GM23338 (cell line): ENCODE measurements at regions not wholly inside any gene's neighbourhood (a gene's known extent, or its start where the extent isn't known, plus 50 kb on each side); places are given as distances from the start of the nearest gene placed in this dataset.

Source experiments
- ATAC-seq: fragments of 200-7000 bp; cut with Tn5 transposase; 3 replicates; pipeline ENCODE4 v1.9.1; 2020
- DNase-seq: peaks from one replicate; pipeline ENCODE4 v3.0.0-alpha.2; 2015; ENCODE audit warnings: low spot score
- H2AFZ ChIP-seq: fragments of 200-600 bp; sonication (generic); 2 replicates; pipeline ENCODE4 v1.8.0; 2016; ENCODE audit warnings: antibody characterized with exemption, mild to moderate bottlenecking, moderate library complexity
- H3F3A ChIP-seq: fragments of 200-600 bp; sonication (generic); replicated peaks from 2 replicates; pipeline ENCODE4 v1.8.0; 2017; ENCODE audit warnings: antibody characterized with exemption, mixed run types, low read depth
- H3K27ac ChIP-seq: fragments of 200-600 bp; sonication (generic); 2 replicates; pipeline ENCODE4 v1.6.1; 2016; ENCODE audit warnings: low read depth
- H3K27me3 ChIP-seq: fragments of 200-600 bp; sonication (generic); 2 replicates; pipeline ENCODE4 v1.8.0; 2016; ENCODE audit warnings: mild to moderate bottlenecking, mixed run types, moderate library complexity; ENCODE audit not compliant: insufficient read depth
- H3K36me3 ChIP-seq: fragments of 200-600 bp; sonication (generic); 2 replicates; pipeline ENCODE4 v1.8.0; 2016; ENCODE audit warnings: mild to moderate bottlenecking; ENCODE audit not compliant: insufficient read depth
- H3K4me1 ChIP-seq: fragments of 200-600 bp; sonication (generic); 2 replicates; pipeline ENCODE4 v1.8.0; 2016; ENCODE audit warnings: mild to moderate bottlenecking, moderate library complexity; ENCODE audit not compliant: insufficient read depth
- H3K4me2 ChIP-seq: fragments of 200-600 bp; sonication (generic); 2 replicates; pipeline ENCODE4 v1.7.1; 2017; ENCODE audit warnings: mixed run types
- H3K4me3 ChIP-seq: fragments of 200-600 bp; sonication (generic); 2 replicates; pipeline ENCODE4 v1.6.1; 2016; ENCODE audit warnings: mixed run types
- H3K79me2 ChIP-seq: fragments of 200-600 bp; sonication (generic); replicated peaks from 2 replicates; pipeline ENCODE4 v1.8.0; 2017; ENCODE audit warnings: mild to moderate bottlenecking; ENCODE audit not compliant: insufficient read depth
- H3K9me2 ChIP-seq: fragments of 200-600 bp; sonication (generic); 2 replicates; pipeline ENCODE4 v1.8.0; 2017; ENCODE audit not compliant: insufficient read depth
- H4K20me1 ChIP-seq: fragments of 200-600 bp; sonication (generic); replicated peaks from 2 replicates; pipeline ENCODE4 v1.8.0; 2017; ENCODE audit warnings: mild to moderate bottlenecking; ENCODE audit not compliant: insufficient read depth
- H3K27ac Mint-ChIP-seq: 2 replicates; pipeline ENCODE4 v1.8.0; 2020; ENCODE audit warnings: inconsistent platforms, mild to moderate bottlenecking, moderate library complexity, mixed read lengths
- H3K27me3 Mint-ChIP-seq: 3 replicates; pipeline ENCODE4 v1.8.0; 2022; ENCODE audit warnings: low read depth, mild to moderate bottlenecking, moderate library complexity, mixed read lengths, inconsistent platforms; ENCODE audit not compliant: insufficient read depth, poor library complexity
- H3K36me3 Mint-ChIP-seq: 3 replicates; pipeline ENCODE4 v1.8.0; 2021; ENCODE audit warnings: low read depth, mild to moderate bottlenecking, inconsistent platforms, moderate library complexity, mixed read lengths
- H3K4me1 Mint-ChIP-seq: 3 replicates; pipeline ENCODE4 v1.8.0; 2020; ENCODE audit warnings: mild to moderate bottlenecking, inconsistent platforms, mixed read lengths
- H3K4me3 Mint-ChIP-seq: 3 replicates; pipeline ENCODE4 v1.8.0; 2021; ENCODE audit warnings: moderate library complexity, mild to moderate bottlenecking, inconsistent platforms, mixed read lengths
- H3K9me3 Mint-ChIP-seq: 3 replicates; pipeline ENCODE4 v1.8.0; 2020; ENCODE audit warnings: moderate library complexity, mild to moderate bottlenecking, inconsistent platforms, mixed read lengths
- CREB1 ChIP-seq: fragments of 250-450 bp; sonication (Bioruptor Pico); IDR thresholded peaks from 2 replicates; pipeline ENCODE4 v1.5.0; 2020; ENCODE audit warnings: low read depth, mild to moderate bottlenecking, moderate library complexity
- EZH2 ChIP-seq: fragments of 200-600 bp; sonication (generic); IDR thresholded peaks from one replicate; pipeline ENCODE4 v1.8.0; 2017; ENCODE audit warnings: antibody characterized with exemption, mild to moderate bottlenecking, low read depth; ENCODE audit not compliant: unreplicated experiment
- EZH2phosphoT487 ChIP-seq: fragments of 200-600 bp; sonication (generic); IDR thresholded peaks from one replicate; pipeline ENCODE4 v1.8.1; 2018; ENCODE audit warnings: antibody characterized with exemption; ENCODE audit not compliant: unreplicated experiment
- JUNB ChIP-seq: IDR thresholded peaks from one replicate; pipeline ENCODE4 v1.6.1; 2016; ENCODE audit warnings: antibody characterized with exemption; ENCODE audit not compliant: unreplicated experiment
- NANOG ChIP-seq: IDR thresholded peaks from 2 replicates; pipeline ENCODE4 v1.6.1; 2016; ENCODE audit warnings: antibody characterized with exemption, borderline replicate concordance
- POLR2AphosphoS5 ChIP-seq: IDR thresholded peaks from 2 replicates; pipeline ENCODE4 v1.6.1; 2016; ENCODE audit warnings: antibody characterized with exemption, low read depth
- STAT1 ChIP-seq: IDR thresholded peaks from one replicate; pipeline ENCODE4 v1.6.1; 2016; ENCODE audit warnings: antibody characterized with exemption; ENCODE audit not compliant: unreplicated experiment
- ZNF114 ChIP-seq: fragments of 250-450 bp; sonication (Bioruptor Pico); IDR thresholded peaks from 2 replicates; pipeline ENCODE4 v1.5.0; 2020; ENCODE audit warnings: mild to moderate bottlenecking, moderate library complexity
- ZNF331 ChIP-seq: fragments of 250-450 bp; sonication (Bioruptor Pico); IDR thresholded peaks from 2 replicates; pipeline ENCODE4 v1.5.0; 2020; ENCODE audit warnings: low read depth, mild to moderate bottlenecking, moderate library complexity
- TF ChIP-seq, protein P1 (sequence below): IDR thresholded peaks from one replicate; pipeline ENCODE4 v1.6.1; 2018; ENCODE audit warnings: antibody characterized with exemption; ENCODE audit not compliant: unreplicated experiment
- TF ChIP-seq, protein P2 (sequence below), 2 experiments: fragments of 200-600 bp in 1 of 2; sonication (generic) in 1 of 2; conservative IDR thresholded peaks; 2 replicates each; pipeline versions ENCODE4 v1.5.1 to v1.6.1; 2016 to 2017; ENCODE audit warnings: antibody characterized with exemption in 2 of 2, low read depth in 2 of 2, mild to moderate bottlenecking in 2 of 2, moderate library complexity in 1 of 2
- TF ChIP-seq, protein P3 (sequence below): fragments of 250-450 bp; sonication (Bioruptor Pico); IDR thresholded peaks from 2 replicates; pipeline ENCODE4 v1.5.0; 2020; ENCODE audit warnings: mild to moderate bottlenecking, moderate library complexity
- TF ChIP-seq, protein P4 (sequence below): IDR thresholded peaks from 2 replicates; pipeline ENCODE4 v1.6.1; 2016; ENCODE audit warnings: antibody characterized with exemption

DNA sequence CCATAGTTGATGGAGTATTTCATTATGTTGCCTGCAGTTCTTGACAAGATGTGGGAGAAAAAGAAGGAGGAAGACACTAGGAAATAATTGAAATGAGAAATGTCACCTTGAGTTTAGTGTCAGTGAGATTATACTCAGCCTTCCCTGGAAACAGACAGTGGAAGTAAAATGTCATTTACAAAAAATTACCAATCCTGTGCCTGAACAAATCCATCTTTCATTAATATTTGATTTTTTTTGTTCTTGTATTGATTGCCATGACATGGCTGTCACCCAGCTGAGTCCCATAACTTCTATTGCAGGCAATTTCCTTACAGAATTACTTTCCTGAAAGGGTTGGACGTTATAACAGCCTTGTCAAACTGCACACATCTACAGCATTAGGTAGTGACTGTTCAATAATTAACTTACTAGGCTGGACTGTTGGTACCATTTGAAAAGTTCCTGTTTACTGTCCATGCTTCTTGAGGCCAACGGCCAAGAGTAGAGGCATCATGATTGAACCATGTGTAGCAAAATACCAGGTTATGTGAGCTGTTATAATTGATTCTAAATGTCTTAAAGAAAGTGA is 572.2 kb upstream of the LMCD1 start:
- Histone ChIP-seq H3K4me2 (no peak overlapping the region), H3F3A (no peaks in the 10 kb centered on the region), H2AFZ (no peak overlapping the region), H3K27ac (no peak overlapping the region), H3K4me1 (peaks cover 6% of the 10 kb centered on the region; the same call in 1 of the 2 replicates), H3K4me3 (no peak overlapping the region), H3K36me3 (no peaks in the 10 kb centered on the region), H3K27me3 (no peaks in the 10 kb centered on the region), H3K9me2 (peaks cover 14% of the 10 kb centered on the region; the same call in 1 of the 2 replicates), H4K20me1 (no peaks in the 10 kb centered on the region), H3K79me2 (no peaks in the 10 kb centered on the region)
- DNase-seq, result no peak
- Mint-ChIP-seq H3K27me3 (no peaks in the 10 kb centered on the region), H3K9me3 (peaks cover 9% of the 10 kb centered on the region), H3K4me1 (peaks cover 6% of the 10 kb centered on the region), H3K4me3 (no peak overlapping the region), H3K36me3 (peaks cover 4% of the 10 kb centered on the region; the same call in 2 of the 3 replicates), H3K27ac (no peak overlapping the region)
- TF ChIP-seq, protein P1, sequence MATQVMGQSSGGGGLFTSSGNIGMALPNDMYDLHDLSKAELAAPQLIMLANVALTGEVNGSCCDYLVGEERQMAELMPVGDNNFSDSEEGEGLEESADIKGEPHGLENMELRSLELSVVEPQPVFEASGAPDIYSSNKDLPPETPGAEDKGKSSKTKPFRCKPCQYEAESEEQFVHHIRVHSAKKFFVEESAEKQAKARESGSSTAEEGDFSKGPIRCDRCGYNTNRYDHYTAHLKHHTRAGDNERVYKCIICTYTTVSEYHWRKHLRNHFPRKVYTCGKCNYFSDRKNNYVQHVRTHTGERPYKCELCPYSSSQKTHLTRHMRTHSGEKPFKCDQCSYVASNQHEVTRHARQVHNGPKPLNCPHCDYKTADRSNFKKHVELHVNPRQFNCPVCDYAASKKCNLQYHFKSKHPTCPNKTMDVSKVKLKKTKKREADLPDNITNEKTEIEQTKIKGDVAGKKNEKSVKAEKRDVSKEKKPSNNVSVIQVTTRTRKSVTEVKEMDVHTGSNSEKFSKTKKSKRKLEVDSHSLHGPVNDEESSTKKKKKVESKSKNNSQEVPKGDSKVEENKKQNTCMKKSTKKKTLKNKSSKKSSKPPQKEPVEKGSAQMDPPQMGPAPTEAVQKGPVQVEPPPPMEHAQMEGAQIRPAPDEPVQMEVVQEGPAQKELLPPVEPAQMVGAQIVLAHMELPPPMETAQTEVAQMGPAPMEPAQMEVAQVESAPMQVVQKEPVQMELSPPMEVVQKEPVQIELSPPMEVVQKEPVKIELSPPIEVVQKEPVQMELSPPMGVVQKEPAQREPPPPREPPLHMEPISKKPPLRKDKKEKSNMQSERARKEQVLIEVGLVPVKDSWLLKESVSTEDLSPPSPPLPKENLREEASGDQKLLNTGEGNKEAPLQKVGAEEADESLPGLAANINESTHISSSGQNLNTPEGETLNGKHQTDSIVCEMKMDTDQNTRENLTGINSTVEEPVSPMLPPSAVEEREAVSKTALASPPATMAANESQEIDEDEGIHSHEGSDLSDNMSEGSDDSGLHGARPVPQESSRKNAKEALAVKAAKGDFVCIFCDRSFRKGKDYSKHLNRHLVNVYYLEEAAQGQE, result no peak
- TF ChIP-seq NANOG (no peak), EZH2 (no peak), EZH2phosphoT487 (no peak), JUNB (no peak), CREB1 (CRISPR knock-in tag) (no peak), POLR2AphosphoS5 (no peak), STAT1 (no peak), ZNF114 (CRISPR knock-in tag) (no peak), ZNF331 (CRISPR knock-in tag) (no peak)
- TF ChIP-seq, protein P2, sequence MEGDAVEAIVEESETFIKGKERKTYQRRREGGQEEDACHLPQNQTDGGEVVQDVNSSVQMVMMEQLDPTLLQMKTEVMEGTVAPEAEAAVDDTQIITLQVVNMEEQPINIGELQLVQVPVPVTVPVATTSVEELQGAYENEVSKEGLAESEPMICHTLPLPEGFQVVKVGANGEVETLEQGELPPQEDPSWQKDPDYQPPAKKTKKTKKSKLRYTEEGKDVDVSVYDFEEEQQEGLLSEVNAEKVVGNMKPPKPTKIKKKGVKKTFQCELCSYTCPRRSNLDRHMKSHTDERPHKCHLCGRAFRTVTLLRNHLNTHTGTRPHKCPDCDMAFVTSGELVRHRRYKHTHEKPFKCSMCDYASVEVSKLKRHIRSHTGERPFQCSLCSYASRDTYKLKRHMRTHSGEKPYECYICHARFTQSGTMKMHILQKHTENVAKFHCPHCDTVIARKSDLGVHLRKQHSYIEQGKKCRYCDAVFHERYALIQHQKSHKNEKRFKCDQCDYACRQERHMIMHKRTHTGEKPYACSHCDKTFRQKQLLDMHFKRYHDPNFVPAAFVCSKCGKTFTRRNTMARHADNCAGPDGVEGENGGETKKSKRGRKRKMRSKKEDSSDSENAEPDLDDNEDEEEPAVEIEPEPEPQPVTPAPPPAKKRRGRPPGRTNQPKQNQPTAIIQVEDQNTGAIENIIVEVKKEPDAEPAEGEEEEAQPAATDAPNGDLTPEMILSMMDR (conservative IDR thresholded peaks at IDR 0.05; ENCODE audit: low read depth in 2 of 2), result no peak
- TF ChIP-seq, protein P3, sequence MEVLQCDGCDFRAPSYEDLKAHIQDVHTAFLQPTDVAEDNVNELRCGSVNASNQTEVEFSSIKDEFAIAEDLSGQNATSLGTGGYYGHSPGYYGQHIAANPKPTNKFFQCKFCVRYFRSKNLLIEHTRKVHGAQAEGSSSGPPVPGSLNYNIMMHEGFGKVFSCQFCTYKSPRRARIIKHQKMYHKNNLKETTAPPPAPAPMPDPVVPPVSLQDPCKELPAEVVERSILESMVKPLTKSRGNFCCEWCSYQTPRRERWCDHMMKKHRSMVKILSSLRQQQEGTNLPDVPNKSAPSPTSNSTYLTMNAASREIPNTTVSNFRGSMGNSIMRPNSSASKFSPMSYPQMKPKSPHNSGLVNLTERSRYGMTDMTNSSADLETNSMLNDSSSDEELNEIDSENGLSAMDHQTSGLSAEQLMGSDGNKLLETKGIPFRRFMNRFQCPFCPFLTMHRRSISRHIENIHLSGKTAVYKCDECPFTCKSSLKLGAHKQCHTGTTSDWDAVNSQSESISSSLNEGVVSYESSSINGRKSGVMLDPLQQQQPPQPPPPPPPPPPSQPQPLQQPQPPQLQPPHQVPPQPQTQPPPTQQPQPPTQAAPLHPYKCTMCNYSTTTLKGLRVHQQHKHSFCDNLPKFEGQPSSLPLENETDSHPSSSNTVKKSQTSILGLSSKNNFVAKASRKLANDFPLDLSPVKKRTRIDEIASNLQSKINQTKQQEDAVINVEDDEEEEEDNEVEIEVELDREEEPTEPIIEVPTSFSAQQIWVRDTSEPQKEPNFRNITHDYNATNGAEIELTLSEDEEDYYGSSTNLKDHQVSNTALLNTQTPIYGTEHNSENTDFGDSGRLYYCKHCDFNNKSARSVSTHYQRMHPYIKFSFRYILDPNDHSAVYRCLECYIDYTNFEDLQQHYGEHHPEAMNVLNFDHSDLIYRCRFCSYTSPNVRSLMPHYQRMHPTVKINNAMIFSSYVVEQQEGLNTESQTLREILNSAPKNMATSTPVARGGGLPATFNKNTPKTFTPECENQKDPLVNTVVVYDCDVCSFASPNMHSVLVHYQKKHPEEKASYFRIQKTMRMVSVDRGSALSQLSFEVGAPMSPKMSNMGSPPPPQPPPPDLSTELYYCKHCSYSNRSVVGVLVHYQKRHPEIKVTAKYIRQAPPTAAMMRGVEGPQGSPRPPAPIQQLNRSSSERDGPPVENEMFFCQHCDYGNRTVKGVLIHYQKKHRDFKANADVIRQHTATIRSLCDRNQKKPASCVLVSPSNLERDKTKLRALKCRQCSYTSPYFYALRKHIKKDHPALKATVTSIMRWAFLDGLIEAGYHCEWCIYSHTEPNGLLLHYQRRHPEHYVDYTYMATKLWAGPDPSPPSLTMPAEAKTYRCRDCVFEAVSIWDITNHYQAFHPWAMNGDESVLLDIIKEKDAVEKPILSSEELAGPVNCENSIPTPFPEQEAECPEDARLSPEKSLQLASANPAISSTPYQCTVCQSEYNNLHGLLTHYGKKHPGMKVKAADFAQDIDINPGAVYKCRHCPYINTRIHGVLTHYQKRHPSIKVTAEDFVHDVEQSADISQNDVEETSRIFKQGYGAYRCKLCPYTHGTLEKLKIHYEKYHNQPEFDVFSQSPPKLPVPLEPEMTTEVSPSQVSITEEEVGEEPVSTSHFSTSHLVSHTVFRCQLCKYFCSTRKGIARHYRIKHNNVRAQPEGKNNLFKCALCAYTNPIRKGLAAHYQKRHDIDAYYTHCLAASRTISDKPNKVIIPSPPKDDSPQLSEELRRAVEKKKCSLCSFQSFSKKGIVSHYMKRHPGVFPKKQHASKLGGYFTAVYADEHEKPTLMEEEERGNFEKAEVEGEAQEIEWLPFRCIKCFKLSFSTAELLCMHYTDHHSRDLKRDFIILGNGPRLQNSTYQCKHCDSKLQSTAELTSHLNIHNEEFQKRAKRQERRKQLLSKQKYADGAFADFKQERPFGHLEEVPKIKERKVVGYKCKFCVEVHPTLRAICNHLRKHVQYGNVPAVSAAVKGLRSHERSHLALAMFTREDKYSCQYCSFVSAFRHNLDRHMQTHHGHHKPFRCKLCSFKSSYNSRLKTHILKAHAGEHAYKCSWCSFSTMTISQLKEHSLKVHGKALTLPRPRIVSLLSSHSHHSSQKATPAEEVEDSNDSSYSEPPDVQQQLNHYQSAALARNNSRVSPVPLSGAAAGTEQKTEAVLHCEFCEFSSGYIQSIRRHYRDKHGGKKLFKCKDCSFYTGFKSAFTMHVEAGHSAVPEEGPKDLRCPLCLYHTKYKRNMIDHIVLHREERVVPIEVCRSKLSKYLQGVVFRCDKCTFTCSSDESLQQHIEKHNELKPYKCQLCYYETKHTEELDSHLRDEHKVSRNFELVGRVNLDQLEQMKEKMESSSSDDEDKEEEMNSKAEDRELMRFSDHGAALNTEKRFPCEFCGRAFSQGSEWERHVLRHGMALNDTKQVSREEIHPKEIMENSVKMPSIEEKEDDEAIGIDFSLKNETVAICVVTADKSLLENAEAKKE (CRISPR knock-in tag), result no peak
- TF ChIP-seq, protein P4, sequence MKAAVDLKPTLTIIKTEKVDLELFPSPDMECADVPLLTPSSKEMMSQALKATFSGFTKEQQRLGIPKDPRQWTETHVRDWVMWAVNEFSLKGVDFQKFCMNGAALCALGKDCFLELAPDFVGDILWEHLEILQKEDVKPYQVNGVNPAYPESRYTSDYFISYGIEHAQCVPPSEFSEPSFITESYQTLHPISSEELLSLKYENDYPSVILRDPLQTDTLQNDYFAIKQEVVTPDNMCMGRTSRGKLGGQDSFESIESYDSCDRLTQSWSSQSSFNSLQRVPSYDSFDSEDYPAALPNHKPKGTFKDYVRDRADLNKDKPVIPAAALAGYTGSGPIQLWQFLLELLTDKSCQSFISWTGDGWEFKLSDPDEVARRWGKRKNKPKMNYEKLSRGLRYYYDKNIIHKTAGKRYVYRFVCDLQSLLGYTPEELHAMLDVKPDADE, result no peak
- ATAC-seq, result no peak
